ENCODE measurements at regions not wholly inside any gene's neighbourhood (a gene's known extent, or its start where the extent isn't known, plus 50 kb on each side); places are given as distances from the start of the nearest gene placed in this dataset.
"Not testable (repeated sequence)": the region's sequence is repeated elsewhere in the genome, so short reads cannot be mapped to it uniquely, and the experiment has no call there.

- TF ChIP-seq CTCF (IDR thresholded peaks at IDR 0.05; ENCODE audit: control extremely low read depth, extremely low read depth), result no peak
- Histone ChIP-seq H3K27ac (ENCODE audit: low read depth in 1 of 2, low read length in 1 of 2) (no peak overlapping the region), H3K4me1 (ENCODE audit: control insufficient read depth in 5 of 5, insufficient read depth in 5 of 5, low read length in 5 of 5) (peaks cover 0 to 23% (median 4%) of the 10 kb centered on the region in 5 donors), H3K36me3 (ENCODE audit: control insufficient read depth in 4 of 4, insufficient read depth in 4 of 4, low read length in 4 of 4) (no peaks in the 10 kb centered on the region), H3K4me3 (no peak overlapping the region), H3K9ac (ENCODE audit: insufficient read depth in 1 of 2, low read length in 2 of 2) (no peak overlapping the region), H3K27me3 (ENCODE audit: control insufficient read depth in 3 of 3, insufficient read depth in 3 of 3, low read length in 2 of 3) (no peaks in the 10 kb centered on the region), H3K9me3 (ENCODE audit: control insufficient read depth in 4 of 4, insufficient read depth in 3 of 4, low read length in 3 of 4) (no peaks in the 10 kb centered on the region)
- ATAC-seq (ENCODE audit: insufficient read depth, low FRiP score) (no peak), DNase-seq (no peak)
- 86% methylated on average over 5 of the region's 5 CpGs for WGBS, 2 donors
These were observed 60.5 kb upstream of the HSPA9 start for GRCh38 chr5:138635708-138636107.

- DNase-seq (peak; percentile 66 to 93 (median 89)), ATAC-seq (ENCODE audit: insufficient read depth, low FRiP score) (peak; percentile 28)
- peaks cover 0 to 18% (median 2%) of the 10 kb centered on the region in 5 donors for H3K4me1 ChIP-seq (ENCODE audit: control insufficient read depth in 5 of 5, insufficient read depth in 5 of 5, low read length in 5 of 5)
- no peaks in the 10 kb centered on the region for H3K27me3 ChIP-seq (ENCODE audit: control insufficient read depth in 3 of 3, insufficient read depth in 3 of 3, low read length in 2 of 3)
- no peaks in the 10 kb centered on the region for H3K36me3 ChIP-seq (ENCODE audit: control insufficient read depth in 4 of 4, insufficient read depth in 4 of 4, low read length in 4 of 4)
- no peak overlapping the region for H3K4me3 ChIP-seq
- H3K27ac ChIP-seq (ENCODE audit: low read depth in 1 of 2, low read length in 1 of 2), result no peak overlapping the region
- no peak overlapping the region for H3K9ac ChIP-seq (ENCODE audit: insufficient read depth in 1 of 2, low read length in 2 of 2)
- no peaks in the 10 kb centered on the region for H3K9me3 ChIP-seq (ENCODE audit: control insufficient read depth in 4 of 4, insufficient read depth in 3 of 4, low read length in 3 of 4)
- TF ChIP-seq CTCF (IDR thresholded peaks at IDR 0.05; ENCODE audit: control extremely low read depth, extremely low read depth), result no peak
- WGBS, 2 donors, result 43 to 75% methylated on average over 3 of the region's 3 CpGs
These were observed 60.1 kb upstream of the HSPA9 start for GRCh38 chr5:138635265-138635664.

- WGBS, 2 donors, result 73 to 89% methylated on average over 4 of the region's 4 CpGs
- not testable (repeated sequence) for H3K4me3 ChIP-seq; H3K27me3 ChIP-seq (ENCODE audit: control insufficient read depth in 3 of 3, insufficient read depth in 3 of 3, low read length in 2 of 3); H3K9me3 ChIP-seq (ENCODE audit: control insufficient read depth in 4 of 4, insufficient read depth in 3 of 4, low read length in 3 of 4); H3K9ac ChIP-seq (ENCODE audit: insufficient read depth in 1 of 2, low read length in 2 of 2); DNase-seq; ATAC-seq (ENCODE audit: insufficient read depth, low FRiP score); H3K36me3 ChIP-seq (ENCODE audit: control insufficient read depth in 4 of 4, insufficient read depth in 4 of 4, low read length in 4 of 4); H3K27ac ChIP-seq (ENCODE audit: low read depth in 1 of 2, low read length in 1 of 2)
- H3K4me1 ChIP-seq (ENCODE audit: control insufficient read depth in 5 of 5, insufficient read depth in 5 of 5, low read length in 5 of 5), result peaks cover 0 to 14% (median 2%) of the 10 kb centered on the region in 5 donors
These were observed 59.6 kb upstream of the HSPA9 start for GRCh38 chr5:138634804-138635203.

- no peak for TF ChIP-seq CTCF (IDR thresholded peaks at IDR 0.05; ENCODE audit: control extremely low read depth, extremely low read depth)
- Histone ChIP-seq H3K9ac (ENCODE audit: insufficient read depth in 1 of 2, low read length in 2 of 2) (no peak overlapping the region), H3K4me1 (ENCODE audit: control insufficient read depth in 5 of 5, insufficient read depth in 5 of 5, low read length in 5 of 5) (peaks cover 0 to 13% (median 0%) of the 10 kb centered on the region in 5 donors), H3K36me3 (ENCODE audit: control insufficient read depth in 4 of 4, insufficient read depth in 4 of 4, low read length in 4 of 4) (no peaks in the 10 kb centered on the region), H3K4me3 (no peak overlapping the region), H3K9me3 (ENCODE audit: control insufficient read depth in 4 of 4, insufficient read depth in 3 of 4, low read length in 3 of 4) (no peaks in the 10 kb centered on the region), H3K27ac (ENCODE audit: low read depth in 1 of 2, low read length in 1 of 2) (no peak overlapping the region), H3K27me3 (ENCODE audit: control insufficient read depth in 3 of 3, insufficient read depth in 3 of 3, low read length in 2 of 3) (no peaks in the 10 kb centered on the region)
- DNase-seq (peak; percentile 76 to 90 (median 87)), ATAC-seq (ENCODE audit: insufficient read depth, low FRiP score) (peak; percentile 55)
- 51% methylated on average over 17 of the region's 17 CpGs for WGBS, 2 donors
These were observed 57.8 kb upstream of the HSPA9 start for GRCh38 chr5:138632900-138633489.

Measured in lung (tissue), 11 donors.